Right atrium auricular region (tissue), 2 donors: ENCODE measurements at regions not wholly inside any gene's neighbourhood (a gene's known extent, or its start where the extent isn't known, plus 50 kb on each side); places are given as distances from the start of the nearest gene placed in this dataset.

Experiments
- DNase-seq: peaks from one replicate; pipeline ENCODE4 v3.0.0-alpha.2; 2019; ENCODE audit warnings: low spot score
- H3K27ac ChIP-seq, 2 donors: fragments of 200-600 bp; sonication (generic); 1 replicate in 1 of 2; 2 replicates in 1 of 2; pipeline ENCODE4 v1.5.1; 2016 to 2019
- H3K27me3 ChIP-seq, 2 donors: fragments of 200-600 bp; sonication (generic); one replicate each; pipeline versions ENCODE4 v1.5.1 to v1.6.0; 2017 to 2019
- H3K36me3 ChIP-seq: fragments of 200-600 bp; sonication (generic); one replicate; pipeline ENCODE4 v1.5.1; 2016
- H3K4me1 ChIP-seq, 2 donors: fragments of 200-600 bp; sonication (generic); one replicate each; pipeline versions ENCODE4 v1.5.1 to v1.6.0; 2017 to 2019
- H3K4me3 ChIP-seq, 2 donors: fragments of 200-600 bp; sonication (generic); 1 replicate in 1 of 2; 2 replicates in 1 of 2; pipeline ENCODE4 v1.5.1; 2017 to 2019; ENCODE audit warnings: mild to moderate bottlenecking in 1 of 2, moderate library complexity in 1 of 2
- H3K9me3 ChIP-seq, 2 donors: fragments of 200-600 bp; sonication (generic); one replicate each; pipeline ENCODE4 v1.5.1; 2019
- TF ChIP-seq, protein P1 (sequence below), 2 donors: fragments of 200-600 bp; sonication (generic); IDR thresholded peaks; one replicate each; pipeline ENCODE4 v1.5.1; 2019; ENCODE audit warnings: antibody characterized with exemption in 2 of 2

DNA sequence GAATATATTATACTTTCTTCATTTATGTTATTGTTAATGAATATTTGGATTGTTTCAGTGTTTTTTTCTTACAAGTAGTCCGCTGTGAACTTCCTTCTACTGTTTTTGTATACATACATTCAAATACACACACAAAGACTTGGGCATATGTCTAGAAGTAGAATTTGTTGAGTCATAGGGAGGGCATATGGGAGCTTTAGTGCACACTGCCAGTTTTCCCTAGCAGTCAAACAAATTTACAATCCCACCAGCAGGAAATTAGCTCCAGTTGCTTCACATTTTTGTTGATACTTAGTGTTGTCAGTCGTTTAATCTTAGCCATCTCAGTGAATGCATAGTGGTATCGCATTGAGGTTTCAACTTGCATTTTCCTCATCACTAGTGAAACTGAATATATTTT is 492.3 kb downstream of the DIPK2A start:
- H3K36me3 ChIP-seq = no peaks in the 10 kb centered on the region

DNA sequence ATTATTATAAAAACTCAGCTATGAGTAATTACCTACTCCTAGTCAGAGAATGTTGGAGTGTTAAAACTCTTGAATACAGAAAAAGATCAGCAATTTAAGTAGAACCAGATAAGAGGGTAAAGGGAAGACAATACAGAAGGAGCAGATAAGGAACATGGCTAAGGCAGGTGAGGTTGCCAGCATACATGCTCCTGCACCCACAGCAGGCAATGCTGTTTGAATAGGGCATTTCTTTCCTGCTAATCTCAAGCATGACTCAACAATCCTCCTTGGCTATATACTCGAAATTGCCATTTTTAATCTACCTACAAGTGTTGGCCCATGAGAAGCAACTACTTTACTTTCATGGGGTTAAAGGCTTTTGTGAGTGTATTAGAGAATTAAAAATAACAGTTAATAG is 494.5 kb downstream of the DIPK2A start:
- Histone ChIP-seq H3K27ac (no peak overlapping the region), H3K36me3 (no peaks in the 10 kb centered on the region), H3K9me3 (no peaks in the 10 kb centered on the region), H3K4me3 (no peak overlapping the region), H3K27me3 (no peaks in the 10 kb centered on the region), H3K4me1 (no peaks in the 10 kb centered on the region)
- no peak for DNase-seq
- TF ChIP-seq, protein P1, sequence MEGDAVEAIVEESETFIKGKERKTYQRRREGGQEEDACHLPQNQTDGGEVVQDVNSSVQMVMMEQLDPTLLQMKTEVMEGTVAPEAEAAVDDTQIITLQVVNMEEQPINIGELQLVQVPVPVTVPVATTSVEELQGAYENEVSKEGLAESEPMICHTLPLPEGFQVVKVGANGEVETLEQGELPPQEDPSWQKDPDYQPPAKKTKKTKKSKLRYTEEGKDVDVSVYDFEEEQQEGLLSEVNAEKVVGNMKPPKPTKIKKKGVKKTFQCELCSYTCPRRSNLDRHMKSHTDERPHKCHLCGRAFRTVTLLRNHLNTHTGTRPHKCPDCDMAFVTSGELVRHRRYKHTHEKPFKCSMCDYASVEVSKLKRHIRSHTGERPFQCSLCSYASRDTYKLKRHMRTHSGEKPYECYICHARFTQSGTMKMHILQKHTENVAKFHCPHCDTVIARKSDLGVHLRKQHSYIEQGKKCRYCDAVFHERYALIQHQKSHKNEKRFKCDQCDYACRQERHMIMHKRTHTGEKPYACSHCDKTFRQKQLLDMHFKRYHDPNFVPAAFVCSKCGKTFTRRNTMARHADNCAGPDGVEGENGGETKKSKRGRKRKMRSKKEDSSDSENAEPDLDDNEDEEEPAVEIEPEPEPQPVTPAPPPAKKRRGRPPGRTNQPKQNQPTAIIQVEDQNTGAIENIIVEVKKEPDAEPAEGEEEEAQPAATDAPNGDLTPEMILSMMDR (IDR thresholded peaks at IDR 0.05) = no peak

More for the DNA sequence above, 492.3 kb downstream of the DIPK2A start:
- no peaks in the 10 kb centered on the region for H3K27me3 ChIP-seq
- H3K4me3 ChIP-seq = no peak overlapping the region
- no peaks in the 10 kb centered on the region for H3K9me3 ChIP-seq
- no peak overlapping the region for H3K27ac ChIP-seq
- no peak for DNase-seq
- H3K4me1 ChIP-seq = no peaks in the 10 kb centered on the region
- TF ChIP-seq, protein P1 (IDR thresholded peaks at IDR 0.05) = no peak

DNA sequence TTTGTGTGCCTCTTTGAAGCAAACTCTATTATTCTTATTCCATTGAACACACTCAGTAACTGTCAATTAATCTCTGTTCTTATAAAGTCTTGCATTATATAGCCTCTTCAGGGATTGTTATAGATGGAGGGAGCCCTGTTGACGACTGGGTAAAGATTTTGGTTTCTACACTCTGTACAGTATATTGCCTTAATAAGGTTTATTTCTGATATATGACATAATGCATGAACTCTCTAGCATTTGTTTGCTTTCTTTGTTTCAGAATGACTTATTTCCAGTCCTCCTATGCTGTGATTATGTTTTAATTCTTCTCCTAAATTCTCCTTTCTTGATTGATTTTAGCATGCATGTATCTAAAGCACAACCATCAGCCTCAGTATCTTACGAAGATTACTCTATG is 494.9 kb downstream of the DIPK2A start:
- H3K27me3 ChIP-seq = no peaks in the 10 kb centered on the region
- no peaks in the 10 kb centered on the region for H3K36me3 ChIP-seq
- TF ChIP-seq, protein P1 (IDR thresholded peaks at IDR 0.05) = no peak
- H3K4me3 ChIP-seq = no peak overlapping the region
- DNase-seq = no peak
- no peaks in the 10 kb centered on the region for H3K4me1 ChIP-seq
- no peak overlapping the region for H3K27ac ChIP-seq
- H3K9me3 ChIP-seq = no peaks in the 10 kb centered on the region

DNA sequence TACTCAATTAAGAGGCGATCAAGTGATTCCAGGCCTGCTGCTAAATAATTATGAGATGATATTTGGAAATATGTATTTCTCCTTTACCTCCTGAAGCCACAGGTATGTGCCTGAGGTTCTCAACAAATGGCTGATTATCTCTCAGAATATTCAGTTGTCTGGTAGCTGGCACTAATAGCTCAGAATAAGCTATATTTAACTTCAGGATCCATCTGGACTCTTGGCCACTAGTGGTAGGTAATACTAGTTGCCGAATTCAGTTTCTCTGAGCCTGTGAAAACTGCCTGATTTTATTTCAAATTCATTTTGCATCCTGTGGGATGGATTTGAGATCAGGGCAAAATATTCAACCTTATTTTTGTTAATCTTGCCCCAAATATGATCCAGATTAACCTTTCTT is 499.0 kb downstream of the DIPK2A start:
- Histone ChIP-seq H3K4me1 (no peaks in the 10 kb centered on the region), H3K4me3 (no peak overlapping the region), H3K27me3 (no peaks in the 10 kb centered on the region), H3K9me3 (no peaks in the 10 kb centered on the region), H3K36me3 (no peaks in the 10 kb centered on the region), H3K27ac (no peak overlapping the region)
- TF ChIP-seq, protein P1 (IDR thresholded peaks at IDR 0.05) = no peak
- no peak for DNase-seq

DNA sequence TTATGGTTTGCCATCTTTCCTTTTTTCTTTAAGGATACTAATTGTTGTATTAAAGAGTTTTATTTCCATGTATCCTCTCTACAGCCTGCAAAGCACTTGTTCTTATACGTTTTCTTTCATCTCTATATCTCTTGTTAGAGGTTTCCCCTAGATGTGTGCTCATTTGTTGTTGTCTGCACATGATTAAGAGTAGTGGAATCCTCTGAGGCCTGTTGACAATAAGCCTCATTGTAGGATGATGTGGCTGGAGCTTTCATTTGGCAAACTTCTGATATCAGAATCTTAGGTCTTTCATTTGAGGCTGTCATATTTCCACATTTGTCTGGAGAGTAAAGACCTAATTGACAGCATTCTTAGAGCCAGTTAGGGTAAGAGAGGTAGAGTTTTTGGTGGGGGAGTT is 506.0 kb downstream of the DIPK2A start:
- no peaks in the 10 kb centered on the region for H3K4me1 ChIP-seq
- H3K27me3 ChIP-seq = no peaks in the 10 kb centered on the region
- H3K4me3 ChIP-seq = no peak overlapping the region
- TF ChIP-seq, protein P1 (IDR thresholded peaks at IDR 0.05) = no peak
- no peak for DNase-seq
- H3K36me3 ChIP-seq = no peaks in the 10 kb centered on the region
- no peak overlapping the region for H3K27ac ChIP-seq
- no peaks in the 10 kb centered on the region for H3K9me3 ChIP-seq

DNA sequence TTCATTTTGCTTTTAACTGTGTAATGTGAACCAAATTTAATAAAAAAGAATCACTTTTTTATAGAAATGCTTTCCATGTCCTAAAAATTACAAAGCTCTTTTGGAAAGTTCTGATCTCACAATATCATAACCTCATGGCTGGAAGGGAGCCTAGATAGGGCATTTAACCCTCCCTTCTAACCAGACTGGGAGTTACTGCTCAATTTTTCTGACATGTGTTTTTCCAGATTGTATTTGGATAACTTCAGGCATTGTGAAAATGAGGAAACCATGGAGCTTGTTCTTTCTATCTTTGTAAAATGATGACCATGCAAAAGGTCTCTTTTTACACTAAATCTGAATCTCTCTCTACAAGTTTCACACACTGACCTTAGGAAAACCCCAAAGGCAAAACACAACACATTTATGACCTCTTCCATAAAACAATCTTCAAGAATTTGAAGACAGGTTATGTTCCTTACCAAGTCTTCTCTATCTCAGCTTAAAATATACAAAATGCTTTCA is 508.8 kb downstream of the DIPK2A start:
- DNase-seq = no peak
- H3K27ac ChIP-seq = no peak overlapping the region

More for the DNA sequence above, 508.8 kb downstream of the DIPK2A start:
- H3K4me1 ChIP-seq = no peaks in the 10 kb centered on the region
- no peak overlapping the region for H3K4me3 ChIP-seq
- TF ChIP-seq, protein P1 (IDR thresholded peaks at IDR 0.05) = no peak
- no peaks in the 10 kb centered on the region for H3K36me3 ChIP-seq
- H3K27me3 ChIP-seq = no peaks in the 10 kb centered on the region
- no peaks in the 10 kb centered on the region for H3K9me3 ChIP-seq
